Endothelial cell of umbilical vein (primary cell): ENCODE measurements at regions not wholly inside any gene's neighbourhood (a gene's known extent, or its start where the extent isn't known, plus 50 kb on each side); places are given as distances from the start of the nearest gene placed in this dataset.

Experiments
- CTCF ChIP-seq, 2 donors: IDR thresholded peaks; 1 replicate in 1 of 2; 2 replicates in 1 of 2; pipeline ENCODE4 v1.5.1; 2011; ENCODE audit warnings: low read length in 2 of 2, mild to moderate bottlenecking in 2 of 2, moderate library complexity in 2 of 2, control low read depth in 1 of 2, inconsistent platforms in 1 of 2, low read depth in 1 of 2; ENCODE audit not compliant: insufficient read depth in 1 of 2; ENCODE audit errors: extremely low read depth in 1 of 2
- EZH2 ChIP-seq: IDR thresholded peaks from 2 replicates; pipeline ENCODE4 v1.6.1; 2012; ENCODE audit warnings: borderline replicate concordance, low read depth, mild to moderate bottlenecking, moderate library complexity, low read length, inconsistent platforms; ENCODE audit not compliant: severe bottlenecking
- POLR2A ChIP-seq: IDR thresholded peaks from 2 replicates; pipeline ENCODE4 v1.6.1; 2012; ENCODE audit warnings: low read depth, mild to moderate bottlenecking, control low read depth, low read length
- POLR2AphosphoS5 ChIP-seq: IDR thresholded peaks from 2 replicates; pipeline ENCODE4 v1.6.1; 2012; ENCODE audit warnings: low read depth, mild to moderate bottlenecking, control low read depth, low read length, moderate library complexity; ENCODE audit not compliant: insufficient read depth

- TF ChIP-seq CTCF (IDR thresholded peaks at IDR 0.05; ENCODE audit: extremely low read depth in 1 of 2, insufficient read depth in 1 of 2, low read depth in 1 of 2, low read length in 2 of 2) (no peak), POLR2A (no peak), POLR2AphosphoS5 (no peak), EZH2 (no peak)
Measured at GRCh38 chr1:229056046-229056445, 214.9 kb upstream of the RAB4A start.
